ENCODE measurements at regions not wholly inside any gene's neighbourhood (a gene's known extent, or its start where the extent isn't known, plus 50 kb on each side); places are given as distances from the start of the nearest gene placed in this dataset.

GRCh38 chr12:78793491-78793890 is 71.1 kb upstream of the SYT1 start:
- TF ChIP-seq ZFX (IDR thresholded peaks at IDR 0.05; ENCODE audit: borderline replicate concordance): no peak
- TF ChIP-seq CTCF (IDR thresholded peaks at IDR 0.05): no peak

DNA sequence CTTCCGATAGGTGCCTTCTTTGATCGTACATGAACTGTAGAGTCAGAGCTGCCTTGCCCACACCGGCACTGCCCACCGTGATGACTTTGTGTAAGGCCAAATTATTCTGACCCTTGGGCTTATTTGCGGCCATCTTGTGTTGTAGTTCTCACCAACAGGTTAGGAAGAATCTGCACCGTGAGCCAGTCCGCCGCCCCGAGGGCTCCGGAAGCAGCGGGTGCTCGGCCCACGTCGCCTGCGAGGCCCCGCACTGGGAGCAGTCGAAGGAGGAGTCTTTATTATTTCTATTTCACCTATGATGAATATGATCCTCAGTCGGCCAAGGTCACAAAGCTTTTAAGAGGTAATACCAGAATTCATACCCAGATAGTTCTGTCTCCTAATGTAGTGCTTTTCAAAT is 70.6 kb upstream of the SYT1 start:
- TF ChIP-seq ZFX (IDR thresholded peaks at IDR 0.05; ENCODE audit: borderline replicate concordance) (no peak), CTCF (IDR thresholded peaks at IDR 0.05) (no peak)
- H3K27ac ChIP-seq: no peak overlapping the region

More at GRCh38 chr12:78793491-78793890, 71.1 kb upstream of the SYT1 start:
- H3K27ac ChIP-seq: no peak overlapping the region

DNA sequence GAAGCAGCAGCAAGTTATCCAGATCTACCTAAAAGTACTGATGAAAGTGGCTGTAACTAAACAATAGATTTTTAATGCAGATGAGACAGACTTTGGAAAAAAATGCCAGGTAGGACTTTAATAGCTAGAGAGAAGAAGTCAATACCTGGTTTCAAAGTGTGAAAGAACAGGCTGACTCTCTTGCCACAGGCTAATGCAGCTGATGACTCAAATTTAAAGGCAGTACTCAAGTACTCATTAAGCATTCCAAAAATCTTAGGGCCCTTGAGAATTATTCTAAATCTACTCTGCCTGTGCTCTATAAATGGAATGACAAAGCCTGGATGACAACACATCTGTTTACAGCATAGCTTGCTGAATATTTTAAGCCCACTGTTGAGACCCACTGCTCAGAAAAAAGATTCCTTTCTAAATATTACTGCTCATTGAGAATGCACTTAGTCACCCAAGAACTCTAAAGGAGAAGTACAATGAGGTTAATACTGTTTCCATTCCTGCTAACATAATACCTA is 68.6 kb upstream of the SYT1 start:
- TF ChIP-seq ZFX (IDR thresholded peaks at IDR 0.05; ENCODE audit: borderline replicate concordance): no peak
- TF ChIP-seq CTCF (IDR thresholded peaks at IDR 0.05): no peak
- no peak overlapping the region for H3K27ac ChIP-seq

- TF ChIP-seq CTCF (IDR thresholded peaks at IDR 0.05) (no peak), ZFX (IDR thresholded peaks at IDR 0.05; ENCODE audit: borderline replicate concordance) (no peak)
- H3K27ac ChIP-seq: no peak overlapping the region
Observed at GRCh38 chr12:78797196-78797931, 67.2 kb upstream of the SYT1 start.

- no peak overlapping the region for H3K27ac ChIP-seq
- no peak for TF ChIP-seq CTCF (IDR thresholded peaks at IDR 0.05)
- no peak for TF ChIP-seq ZFX (IDR thresholded peaks at IDR 0.05; ENCODE audit: borderline replicate concordance)
Observed at GRCh38 chr12:78799649-78800048, 64.9 kb upstream of the SYT1 start.

- TF ChIP-seq CTCF (IDR thresholded peaks at IDR 0.05): no peak
- TF ChIP-seq ZFX (IDR thresholded peaks at IDR 0.05; ENCODE audit: borderline replicate concordance): no peak
Observed at GRCh38 chr12:78802593-78802992, 62.0 kb upstream of the SYT1 start.

GRCh38 chr12:78804262-78804661 is 60.3 kb upstream of the SYT1 start:
- TF ChIP-seq ZFX (IDR thresholded peaks at IDR 0.05; ENCODE audit: borderline replicate concordance) (no peak), CTCF (IDR thresholded peaks at IDR 0.05) (no peak)
- H3K27ac ChIP-seq: no peak overlapping the region

More at GRCh38 chr12:78802593-78802992, 62.0 kb upstream of the SYT1 start:
- H3K27ac ChIP-seq: no peak overlapping the region

All from 22Rv1 (cell line).